ENCODE measurements at regions not wholly inside any gene's neighbourhood (a gene's known extent, or its start where the extent isn't known, plus 50 kb on each side); places are given as distances from the start of the nearest gene placed in this dataset.

- TF ChIP-seq CTCF (IDR thresholded peaks at IDR 0.05) (no peak), POLR2AphosphoS5 (IDR thresholded peaks at IDR 0.05) (no peak)
Observed at GRCh38 chr16:58847902-58848661, 114.0 kb upstream of the GOT2 start.
